Stimulated activated CD8-positive, alpha-beta memory T cell treated with anti-CD3 and anti-CD28 coated beads, Interleukin-7, amount 100 ng/mL, for 1 hour (primary cell): ENCODE measurements at regions not wholly inside any gene's neighbourhood (a gene's known extent, or its start where the extent isn't known, plus 50 kb on each side); places are given as distances from the start of the nearest gene placed in this dataset.
A peak's percentile ranks its signal among the peaks of the same experiment; 100 is the strongest.

Source experiments
- DNase-seq, 2 donors: peaks; one replicate each; pipeline ENCODE4 v3.0.0-alpha.2; 2020; ENCODE audit warnings: low read depth in 2 of 2

GRCh38 chr12:92032101-92032500 lies 113.5 kb downstream of the BTG1 start:
- no peak for DNase-seq

DNA sequence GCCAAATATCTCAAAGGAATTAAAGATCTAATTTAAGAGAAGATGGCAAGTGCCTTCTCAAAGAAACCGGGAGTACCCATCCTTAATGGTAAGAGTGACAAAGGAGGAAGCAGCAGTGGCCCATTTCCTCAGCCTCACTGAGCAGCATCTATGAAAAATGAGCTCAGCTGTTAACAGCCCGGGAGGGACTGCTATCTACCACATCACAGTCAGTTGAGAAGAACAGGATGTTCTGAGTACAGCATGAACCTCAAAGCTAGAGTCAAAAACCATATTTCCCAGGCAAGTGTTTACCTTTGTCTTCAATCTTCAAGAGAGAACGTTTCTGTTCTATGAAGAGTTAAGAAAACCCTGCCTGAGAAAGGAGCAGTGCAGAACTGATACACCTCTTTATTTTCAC lies 115.0 kb downstream of the BTG1 start:
- DNase-seq = peak; percentile 18 to 33

- no peak for DNase-seq
Observed at GRCh38 chr12:92029902-92030586, 115.6 kb downstream of the BTG1 start.

- DNase-seq = no peak
Observed at GRCh38 chr12:92029136-92029535, 116.5 kb downstream of the BTG1 start.

DNA sequence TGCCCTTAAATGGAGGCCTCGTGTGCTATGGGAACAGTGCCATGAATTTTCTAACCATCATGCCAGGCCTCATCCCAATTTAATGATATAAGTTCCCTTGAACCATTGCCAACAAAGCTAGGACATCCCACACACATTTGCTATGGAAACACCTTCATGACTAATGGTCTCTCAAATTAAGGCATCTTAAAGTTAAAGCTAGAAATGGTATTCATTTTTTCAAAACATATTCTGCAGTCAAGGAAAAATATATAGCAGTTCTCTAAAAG lies 117.3 kb downstream of the BTG1 start:
- DNase-seq = no peak

- no peak for DNase-seq
Observed at GRCh38 chr12:92027701-92028440, 117.8 kb downstream of the BTG1 start.

DNA sequence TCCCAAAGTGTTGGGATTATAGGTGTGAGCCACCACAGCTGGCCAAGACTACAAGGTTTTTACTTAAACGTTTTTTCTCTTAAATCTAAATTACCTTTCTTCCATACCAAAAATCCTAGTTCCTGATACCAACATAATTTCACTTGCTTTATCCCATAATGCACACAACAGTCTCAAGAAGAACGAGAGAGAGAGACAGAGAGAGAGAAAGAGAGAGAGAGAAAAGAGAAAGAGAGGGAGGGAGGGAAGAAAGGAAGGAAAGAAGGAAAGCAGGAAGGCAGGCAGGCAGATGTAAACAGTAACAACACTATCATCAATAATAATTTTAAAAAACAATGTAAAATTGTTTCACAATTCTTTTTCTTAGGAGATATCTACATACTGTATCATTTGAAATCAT lies 118.4 kb downstream of the BTG1 start:
- DNase-seq = no peak

GRCh38 chr12:92025462-92026207 lies 120.0 kb downstream of the BTG1 start:
- no peak for DNase-seq

- no peak for DNase-seq
Observed at GRCh38 chr12:92022093-92022492, 123.6 kb downstream of the BTG1 start.

DNA sequence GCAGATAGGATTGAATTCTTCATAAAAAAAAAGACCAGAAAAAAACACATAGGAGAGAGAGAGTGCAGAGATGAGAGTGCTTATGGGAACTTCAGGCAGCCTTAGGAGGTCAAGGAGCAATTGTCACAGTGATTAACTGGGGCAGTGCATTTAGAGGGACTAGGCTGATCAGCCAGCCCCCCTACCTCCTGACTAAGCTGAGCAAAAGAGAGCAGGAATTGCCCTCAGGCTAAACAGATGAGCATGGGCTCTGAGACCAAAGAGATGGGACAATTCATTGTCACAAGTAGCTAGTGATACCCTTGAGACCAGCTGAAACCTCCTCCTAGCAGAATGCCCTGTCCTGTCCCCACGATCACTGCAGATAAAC lies 124.0 kb downstream of the BTG1 start:
- DNase-seq = no peak

DNA sequence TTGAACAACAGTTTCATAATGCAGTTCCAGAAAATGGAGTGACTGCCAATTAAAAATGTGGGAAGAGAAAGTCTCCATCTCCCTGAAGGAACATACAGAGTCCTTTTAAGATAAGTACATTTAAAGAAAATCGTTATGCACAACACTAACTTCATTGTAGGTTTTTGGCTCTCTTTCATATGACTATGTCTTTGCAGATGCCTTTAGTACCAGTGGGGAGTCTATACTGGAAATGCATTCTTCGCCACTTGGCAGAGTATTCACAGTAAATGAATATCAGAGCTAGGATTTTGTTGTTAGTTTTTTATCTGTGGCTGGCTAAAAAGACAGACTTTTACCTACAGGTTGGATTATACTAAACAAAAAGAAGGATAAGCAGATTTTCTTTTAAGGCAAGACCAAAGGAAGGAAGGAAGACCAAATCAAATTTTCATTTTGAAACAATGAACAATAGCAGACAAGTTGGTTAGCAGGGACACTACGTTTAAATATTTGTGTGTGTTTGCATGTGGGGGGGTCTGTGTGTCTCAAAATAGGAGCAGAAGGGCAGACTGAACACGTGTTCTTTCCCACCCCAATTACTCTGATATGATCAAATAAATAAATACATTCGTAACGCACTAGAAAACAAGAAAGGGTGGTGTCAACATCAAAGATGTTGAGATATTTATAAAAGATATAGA lies 124.5 kb downstream of the BTG1 start:
- no peak for DNase-seq

GRCh38 chr12:92019491-92020277 lies 126.0 kb downstream of the BTG1 start:
- DNase-seq = no peak

DNA sequence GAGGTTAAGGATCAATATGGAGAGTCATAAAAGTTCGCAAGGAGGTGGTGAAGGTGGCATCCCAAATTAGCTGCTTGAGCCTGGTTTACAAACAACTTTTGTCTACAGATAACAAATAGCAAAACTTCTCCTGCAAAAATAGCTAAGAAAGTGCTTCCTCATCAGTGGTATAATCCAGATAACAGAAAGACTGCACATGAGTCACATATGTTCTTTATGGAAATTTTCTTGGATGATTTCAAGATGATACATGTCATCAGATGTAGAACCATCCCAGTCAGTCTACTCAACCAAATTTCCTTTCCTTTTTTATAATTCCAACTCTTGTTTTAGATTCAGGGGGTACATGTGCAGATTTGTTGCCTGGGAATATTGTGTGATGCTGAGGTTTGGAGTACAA lies 133.0 kb downstream of the BTG1 start:
- no peak for DNase-seq

GRCh38 chr12:92010853-92011701 lies 134.6 kb downstream of the BTG1 start:
- no peak for DNase-seq

- no peak for DNase-seq
Observed at GRCh38 chr12:92010368-92010767, 135.3 kb downstream of the BTG1 start.

DNA sequence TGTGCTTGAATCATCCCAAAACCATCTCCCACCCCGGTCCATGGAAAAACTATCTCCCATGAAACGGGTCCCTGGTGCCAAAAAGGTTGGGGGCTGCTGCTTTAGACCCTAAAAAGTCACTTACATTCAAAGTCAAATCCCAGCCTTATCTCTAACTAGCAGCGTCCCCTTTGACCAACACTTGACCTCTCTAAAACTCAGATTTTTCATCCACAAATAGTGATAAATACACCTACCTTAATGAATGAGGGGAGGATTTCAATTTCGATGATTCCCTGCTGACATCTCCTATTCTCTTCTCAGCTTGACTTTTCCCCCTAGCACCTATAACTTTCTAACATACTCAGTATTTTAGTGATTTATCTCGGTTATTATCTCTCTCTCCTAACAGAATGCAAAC lies 137.3 kb downstream of the BTG1 start:
- DNase-seq = no peak

GRCh38 chr12:92007787-92008186 lies 137.9 kb downstream of the BTG1 start:
- no peak for DNase-seq

GRCh38 chr12:92003701-92004100 lies 141.9 kb downstream of the BTG1 start:
- DNase-seq = no peak

GRCh38 chr12:92002673-92003382 lies 142.8 kb downstream of the BTG1 start:
- no peak for DNase-seq

DNA sequence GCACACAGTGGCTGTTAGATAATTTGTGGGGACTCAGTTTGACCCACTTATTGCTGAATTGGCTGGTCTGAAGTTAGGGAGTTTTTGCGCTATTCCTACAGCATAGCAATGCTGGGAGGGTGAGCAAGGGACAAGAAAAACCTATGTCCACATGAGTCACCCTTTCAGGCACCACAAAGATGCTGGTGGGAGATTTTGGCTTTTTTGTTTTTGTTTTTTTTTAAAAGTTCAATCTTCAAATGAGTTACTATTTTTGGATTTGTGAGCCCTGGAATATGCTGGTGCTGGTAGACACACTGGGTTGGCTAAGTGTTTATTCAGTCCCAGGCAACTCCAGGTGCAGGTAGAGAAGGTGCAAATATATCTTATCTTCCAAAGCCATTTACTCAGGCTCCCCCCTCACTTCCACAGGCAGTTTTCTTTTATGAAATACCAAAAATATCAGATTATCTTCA lies 143.4 kb downstream of the BTG1 start:
- no peak for DNase-seq
